DND-41 (cell line): ENCODE measurements at regions not wholly inside any gene's neighbourhood (a gene's known extent, or its start where the extent isn't known, plus 50 kb on each side); places are given as distances from the start of the nearest gene placed in this dataset.

Experiments
- ATAC-seq: fragments of 200-7000 bp; cut with Tn5 transposase; 3 replicates; pipeline ENCODE4 v1.9.1; 2021; ENCODE audit warnings: low read depth; ENCODE audit not compliant: insufficient read depth
- DNase-seq: peaks from one replicate; pipeline ENCODE4 v3.0.0-alpha.2; 2020
- H2AFZ ChIP-seq: 2 replicates; pipeline ENCODE4 v1.6.0; 2012; ENCODE audit warnings: low read depth, low read length
- H3K27ac ChIP-seq: 2 replicates; pipeline ENCODE4 v1.5.1; 2012; ENCODE audit warnings: low read length, inconsistent platforms
- H3K27me3 ChIP-seq: fragments of 200-600 bp; sonication (generic); 2 replicates; pipeline ENCODE4 v1.6.0; 2012; ENCODE audit warnings: low read length, mild to moderate bottlenecking, inconsistent platforms; ENCODE audit not compliant: insufficient read depth, poor library complexity
- H3K36me3 ChIP-seq: 2 replicates; pipeline ENCODE4 v1.5.1; 2012; ENCODE audit warnings: low read length, inconsistent platforms; ENCODE audit not compliant: insufficient read depth
- H3K4me1 ChIP-seq: 2 replicates; pipeline ENCODE4 v1.5.1; 2012; ENCODE audit warnings: mild to moderate bottlenecking, low read length; ENCODE audit not compliant: insufficient read depth
- H3K4me2 ChIP-seq: 2 replicates; pipeline ENCODE4 v1.6.0; 2012; ENCODE audit warnings: mild to moderate bottlenecking, moderate library complexity, low read length, inconsistent platforms; ENCODE audit not compliant: insufficient read depth
- H3K4me3 ChIP-seq, 2 experiments: fragments of 200-600 bp in 1 of 2; shearing (Covaris generic) in 1 of 2; 2 replicates each; pipeline ENCODE4 v1.5.1; 2012 to 2016; ENCODE audit warnings: inconsistent platforms in 2 of 2, low read length in 2 of 2, mild to moderate bottlenecking in 2 of 2, low read depth in 1 of 2, moderate library complexity in 1 of 2
- H3K79me2 ChIP-seq: 2 replicates; pipeline ENCODE4 v1.6.0; 2012; ENCODE audit warnings: low read length, inconsistent platforms; ENCODE audit not compliant: insufficient read depth
- H3K9ac ChIP-seq: 2 replicates; pipeline ENCODE4 v1.6.0; 2012; ENCODE audit warnings: low read depth, mild to moderate bottlenecking, inconsistent platforms, low read length, moderate library complexity
- H3K9me3 ChIP-seq: 2 replicates; pipeline ENCODE4 v1.5.1; 2012; ENCODE audit warnings: low read length, moderate library complexity, mild to moderate bottlenecking, inconsistent platforms; ENCODE audit not compliant: insufficient read depth, severe bottlenecking
- H4K20me1 ChIP-seq: 2 replicates; pipeline ENCODE4 v1.6.0; 2012; ENCODE audit warnings: low read length; ENCODE audit not compliant: insufficient read depth
- CTCF ChIP-seq: IDR thresholded peaks from 2 replicates; pipeline ENCODE4 v1.5.1; 2012; ENCODE audit warnings: borderline replicate concordance, low read length, moderate library complexity, mild to moderate bottlenecking; ENCODE audit not compliant: poor library complexity, severe bottlenecking; ENCODE audit errors: extremely low read depth
- EZH2 ChIP-seq: IDR thresholded peaks from 3 replicates; pipeline ENCODE4 v1.6.1; 2012; ENCODE audit warnings: borderline replicate concordance, low read depth, mild to moderate bottlenecking, moderate library complexity, low read length, inconsistent platforms; ENCODE audit not compliant: severe bottlenecking

DNA sequence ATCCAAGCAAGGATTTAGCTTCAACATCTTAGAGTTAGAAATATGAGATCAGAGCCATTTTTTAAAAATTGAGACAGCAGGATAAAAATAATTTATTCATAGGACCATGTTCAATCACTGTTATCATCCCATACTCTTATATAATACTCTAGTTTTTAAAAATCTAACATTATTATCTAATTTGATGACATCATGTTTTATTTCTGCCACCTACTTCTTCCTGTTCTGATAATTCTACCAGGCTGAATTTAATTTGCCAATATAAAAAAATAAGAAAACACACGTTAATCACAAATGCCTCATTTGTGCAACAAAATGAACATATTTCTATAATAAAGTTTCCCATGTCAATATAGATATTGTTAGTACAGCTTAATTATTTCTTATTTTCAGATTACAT lies 621.7 kb downstream of the KCNJ3 start:
- TF ChIP-seq EZH2 (no peak), CTCF (no peak)

GRCh38 chr2:155318710-155319109 lies 620.2 kb downstream of the KCNJ3 start:
- TF ChIP-seq CTCF (no peak), EZH2 (no peak)
- Histone ChIP-seq H3K27ac (no peak overlapping the region), H3K4me3 (no peak overlapping the region), H3K4me1 (no peaks in the 10 kb centered on the region), H2AFZ (no peak overlapping the region), H3K79me2 (no peaks in the 10 kb centered on the region), H3K4me2 (no peak overlapping the region), H3K36me3 (no peaks in the 10 kb centered on the region), H3K9me3 (no peaks in the 10 kb centered on the region), H4K20me1 (no peaks in the 10 kb centered on the region), H3K9ac (no peak overlapping the region), H3K27me3 (no peaks in the 10 kb centered on the region)
- no peak for ATAC-seq
- DNase-seq: no peak

More for the DNA sequence above, 621.7 kb downstream of the KCNJ3 start:
- ATAC-seq: no peak
- Histone ChIP-seq H3K79me2 (no peaks in the 10 kb centered on the region), H3K9ac (no peak overlapping the region), H3K36me3 (no peaks in the 10 kb centered on the region), H3K4me1 (no peaks in the 10 kb centered on the region), H3K9me3 (no peaks in the 10 kb centered on the region), H3K27ac (no peak overlapping the region), H4K20me1 (no peaks in the 10 kb centered on the region), H3K4me2 (no peak overlapping the region), H2AFZ (no peak overlapping the region), H3K4me3 (no peak overlapping the region), H3K27me3 (no peaks in the 10 kb centered on the region)
- DNase-seq: no peak

GRCh38 chr2:155315768-155316167 lies 617.3 kb downstream of the KCNJ3 start:
- Histone ChIP-seq H3K27me3 (no peaks in the 10 kb centered on the region), H3K9me3 (no peaks in the 10 kb centered on the region), H3K27ac (no peak overlapping the region), H3K79me2 (no peaks in the 10 kb centered on the region), H4K20me1 (no peaks in the 10 kb centered on the region), H3K36me3 (no peaks in the 10 kb centered on the region), H3K4me3 (no peak overlapping the region), H3K4me2 (no peak overlapping the region), H3K9ac (no peak overlapping the region), H3K4me1 (no peaks in the 10 kb centered on the region), H2AFZ (no peak overlapping the region)
- no peak for TF ChIP-seq CTCF
- TF ChIP-seq EZH2: no peak
- ATAC-seq (no peak), DNase-seq (no peak)

DNA sequence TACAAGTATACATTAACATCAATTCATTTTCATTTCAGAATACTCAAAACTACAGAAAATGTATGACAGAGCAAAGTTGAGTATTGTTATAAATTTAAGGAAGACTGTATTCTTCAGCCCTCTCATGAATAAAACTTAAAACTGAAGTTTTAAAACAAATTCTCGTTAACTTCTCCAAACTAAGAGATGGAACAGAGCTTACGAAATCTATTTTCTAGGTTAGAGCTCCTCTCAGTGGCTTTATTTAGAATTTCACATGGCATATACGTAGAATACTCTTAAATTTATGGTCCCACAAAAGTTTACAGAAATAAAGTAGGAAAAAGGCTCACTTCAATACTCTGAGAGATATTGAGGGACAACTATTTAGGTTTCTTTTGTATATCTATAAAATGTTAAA lies 612.1 kb downstream of the KCNJ3 start:
- no peaks in the 10 kb centered on the region for H3K36me3 ChIP-seq
- no peak overlapping the region for H3K4me3 ChIP-seq
- H3K9ac ChIP-seq: no peak overlapping the region
- no peaks in the 10 kb centered on the region for H3K27me3 ChIP-seq
- no peaks in the 10 kb centered on the region for H3K9me3 ChIP-seq
- no peaks in the 10 kb centered on the region for H3K79me2 ChIP-seq
- DNase-seq (no peak), ATAC-seq (0 out of 3 replicates have a peak, but pooled peaks have one; percentile 49)
- TF ChIP-seq EZH2 (no peak), CTCF (peak; percentile 61)
- no peaks in the 10 kb centered on the region for H4K20me1 ChIP-seq
- H3K4me1 ChIP-seq: no peaks in the 10 kb centered on the region
- H3K4me2 ChIP-seq: no peak overlapping the region
- no peak overlapping the region for H2AFZ ChIP-seq
- no peak overlapping the region for H3K27ac ChIP-seq
